Duodenal mucosa (tissue), 2 donors: ENCODE measurements at regions not wholly inside any gene's neighbourhood (a gene's known extent, or its start where the extent isn't known, plus 50 kb on each side); places are given as distances from the start of the nearest gene placed in this dataset.

Experiments used
- H3K27ac ChIP-seq: one replicate; pipeline ENCODE4 v1.7.0; 2013; ENCODE audit warnings: low read depth, low read length
- H3K27me3 ChIP-seq, 2 donors: one replicate each; pipeline ENCODE4 v1.7.0; 2013; ENCODE audit warnings: low read length in 2 of 2, control low read depth in 1 of 2; ENCODE audit not compliant: insufficient read depth in 2 of 2, control insufficient read depth in 1 of 2
- H3K36me3 ChIP-seq, 2 donors: one replicate each; pipeline ENCODE4 v1.7.0; 2013; ENCODE audit warnings: low read length in 2 of 2, control low read depth in 1 of 2; ENCODE audit not compliant: insufficient read depth in 2 of 2, control insufficient read depth in 1 of 2
- H3K4me1 ChIP-seq, 2 donors: one replicate each; pipeline ENCODE4 v1.7.0; 2013; ENCODE audit warnings: low read length in 2 of 2, control low read depth in 1 of 2; ENCODE audit not compliant: insufficient read depth in 2 of 2, control insufficient read depth in 1 of 2
- H3K4me3 ChIP-seq, 2 donors: one replicate each; pipeline ENCODE4 v1.7.0; 2013; ENCODE audit warnings: low read length in 2 of 2, low read depth in 1 of 2
- H3K9ac ChIP-seq, 2 donors: one replicate each; pipeline ENCODE4 v1.7.0; 2013; ENCODE audit warnings: low read length in 2 of 2, low read depth in 1 of 2
- H3K9me3 ChIP-seq, 2 donors: one replicate each; pipeline ENCODE4 v1.7.0; 2013; ENCODE audit warnings: low read length in 2 of 2, control low read depth in 1 of 2; ENCODE audit not compliant: control insufficient read depth in 1 of 2

- Histone ChIP-seq H3K9ac (no peak overlapping the region), H3K36me3 (no peaks in the 10 kb centered on the region), H3K4me3 (no peak overlapping the region), H3K4me1 (no peaks in the 10 kb centered on the region), H3K27ac (no peak overlapping the region), H3K9me3 (no peaks in the 10 kb centered on the region), H3K27me3 (no peaks in the 10 kb centered on the region)
Measured at GRCh38 chr13:103443604-103444003, 377.4 kb upstream of the SLC10A2 start.

- H3K36me3 ChIP-seq = no peaks in the 10 kb centered on the region
- H3K4me3 ChIP-seq = no peak overlapping the region
- no peak overlapping the region for H3K9ac ChIP-seq
- H3K27ac ChIP-seq = no peak overlapping the region
- no peaks in the 10 kb centered on the region for H3K9me3 ChIP-seq
- no peaks in the 10 kb centered on the region for H3K27me3 ChIP-seq
- no peaks in the 10 kb centered on the region for H3K4me1 ChIP-seq
Measured at GRCh38 chr13:103437651-103438050, 371.4 kb upstream of the SLC10A2 start.

- no peak overlapping the region for H3K27ac ChIP-seq
- H3K4me3 ChIP-seq = no peak overlapping the region
- H3K9me3 ChIP-seq = no peaks in the 10 kb centered on the region
- no peaks in the 10 kb centered on the region for H3K36me3 ChIP-seq
- no peak overlapping the region for H3K9ac ChIP-seq
- no peaks in the 10 kb centered on the region for H3K4me1 ChIP-seq
- no peaks in the 10 kb centered on the region for H3K27me3 ChIP-seq
Measured at GRCh38 chr13:103436057-103436654, 369.9 kb upstream of the SLC10A2 start.

- H3K27me3 ChIP-seq = no peaks in the 10 kb centered on the region
- no peak overlapping the region for H3K4me3 ChIP-seq
- no peaks in the 10 kb centered on the region for H3K36me3 ChIP-seq
- H3K9me3 ChIP-seq = no peaks in the 10 kb centered on the region
- H3K9ac ChIP-seq = no peak overlapping the region
- H3K4me1 ChIP-seq = peaks cover 0 to 4% of the 10 kb centered on the region in 2 donors
- no peak overlapping the region for H3K27ac ChIP-seq
Measured at GRCh38 chr13:103431856-103432255, 365.6 kb upstream of the SLC10A2 start.

GRCh38 chr13:103430368-103430767 is 364.2 kb upstream of the SLC10A2 start:
- Histone ChIP-seq H3K27me3 (no peaks in the 10 kb centered on the region), H3K4me1 (peaks cover 0 to 4% of the 10 kb centered on the region in 2 donors), H3K9ac (no peak overlapping the region)

GRCh38 chr13:103410002-103410401 is 343.8 kb upstream of the SLC10A2 start:
- no peak overlapping the region for H3K9ac ChIP-seq
- no peaks in the 10 kb centered on the region for H3K9me3 ChIP-seq
- no peak overlapping the region for H3K27ac ChIP-seq
- H3K4me3 ChIP-seq = no peak overlapping the region
- no peaks in the 10 kb centered on the region for H3K4me1 ChIP-seq
- H3K36me3 ChIP-seq = no peaks in the 10 kb centered on the region
- no peaks in the 10 kb centered on the region for H3K27me3 ChIP-seq

More at GRCh38 chr13:103430368-103430767, 364.2 kb upstream of the SLC10A2 start:
- no peak overlapping the region for H3K27ac ChIP-seq
- H3K4me3 ChIP-seq = no peak overlapping the region
- no peaks in the 10 kb centered on the region for H3K9me3 ChIP-seq
- H3K36me3 ChIP-seq = no peaks in the 10 kb centered on the region

GRCh38 chr13:103406967-103407366 is 340.8 kb upstream of the SLC10A2 start:
- no peak overlapping the region for H3K9ac ChIP-seq
- no peaks in the 10 kb centered on the region for H3K4me1 ChIP-seq
- H3K9me3 ChIP-seq = no peaks in the 10 kb centered on the region
- H3K4me3 ChIP-seq = no peak overlapping the region
- H3K27me3 ChIP-seq = no peaks in the 10 kb centered on the region
- no peak overlapping the region for H3K27ac ChIP-seq
- no peaks in the 10 kb centered on the region for H3K36me3 ChIP-seq

GRCh38 chr13:103405297-103405696 is 339.1 kb upstream of the SLC10A2 start:
- H3K9me3 ChIP-seq = no peaks in the 10 kb centered on the region
- no peaks in the 10 kb centered on the region for H3K4me1 ChIP-seq
- H3K27ac ChIP-seq = no peak overlapping the region
- H3K27me3 ChIP-seq = no peaks in the 10 kb centered on the region
- no peak overlapping the region for H3K4me3 ChIP-seq
- no peaks in the 10 kb centered on the region for H3K36me3 ChIP-seq
- no peak overlapping the region for H3K9ac ChIP-seq

- no peak overlapping the region for H3K27ac ChIP-seq
- no peaks in the 10 kb centered on the region for H3K4me1 ChIP-seq
- H3K4me3 ChIP-seq = no peak overlapping the region
- no peaks in the 10 kb centered on the region for H3K9me3 ChIP-seq
- H3K27me3 ChIP-seq = no peaks in the 10 kb centered on the region
- H3K36me3 ChIP-seq = no peaks in the 10 kb centered on the region
- no peak overlapping the region for H3K9ac ChIP-seq
Measured at GRCh38 chr13:103403814-103404213, 337.6 kb upstream of the SLC10A2 start.

GRCh38 chr13:103403148-103403740 is 337.0 kb upstream of the SLC10A2 start:
- Histone ChIP-seq H3K27ac (no peak overlapping the region), H3K27me3 (no peaks in the 10 kb centered on the region), H3K9ac (no peak overlapping the region), H3K4me3 (no peak overlapping the region), H3K9me3 (no peaks in the 10 kb centered on the region), H3K4me1 (no peaks in the 10 kb centered on the region), H3K36me3 (no peaks in the 10 kb centered on the region)
